NCI-H2029 treated with DMSO at 0.1 percent for 48 hours (cell line): ENCODE measurements at regions not wholly inside any gene's neighbourhood (a gene's known extent, or its start where the extent isn't known, plus 50 kb on each side); places are given as distances from the start of the nearest gene placed in this dataset.

Source experiments
- DNase-seq: peaks from one replicate; lab custom pipeline; 2025; lab: John Stamatoyannopoulos, UW

DNA sequence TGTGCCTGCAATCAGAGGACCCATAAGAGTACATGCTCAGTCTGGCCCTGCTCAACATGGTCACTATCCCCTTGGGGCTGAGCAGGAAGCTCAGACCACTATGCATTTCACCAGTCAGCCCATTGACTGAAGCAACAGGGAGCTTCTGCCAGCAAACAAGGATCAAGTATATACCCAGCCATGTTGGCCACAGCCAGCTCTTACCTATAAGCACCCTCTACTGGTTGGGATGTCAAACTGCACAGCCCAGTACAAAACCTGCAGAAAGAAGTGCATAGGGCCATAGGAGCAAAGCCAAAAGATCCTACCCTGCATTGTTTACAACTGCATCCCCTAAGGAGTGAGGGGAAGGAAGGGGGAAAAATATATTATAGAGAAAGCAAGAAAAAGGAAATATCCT lies 214.4 kb upstream of the CPEB2 start:
- DNase-seq = no peak

DNA sequence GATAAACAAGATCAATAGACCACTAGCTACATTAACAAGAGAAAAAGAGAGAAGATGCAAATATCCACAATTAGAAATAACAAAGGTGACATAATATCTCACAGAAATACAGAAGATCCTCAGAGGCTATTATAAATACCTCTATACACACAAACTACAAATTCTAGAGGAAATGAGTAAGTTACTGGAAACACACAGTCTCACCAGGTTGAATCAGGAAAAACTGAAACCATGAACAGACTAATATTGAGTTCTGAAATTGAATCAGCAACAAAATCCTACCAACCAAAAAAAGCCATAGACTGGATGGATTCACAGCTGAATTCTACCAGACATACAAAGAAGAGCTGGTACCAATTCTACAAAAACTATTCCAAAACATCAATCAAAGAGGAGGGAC lies 211.8 kb upstream of the CPEB2 start:
- no peak for DNase-seq

DNA sequence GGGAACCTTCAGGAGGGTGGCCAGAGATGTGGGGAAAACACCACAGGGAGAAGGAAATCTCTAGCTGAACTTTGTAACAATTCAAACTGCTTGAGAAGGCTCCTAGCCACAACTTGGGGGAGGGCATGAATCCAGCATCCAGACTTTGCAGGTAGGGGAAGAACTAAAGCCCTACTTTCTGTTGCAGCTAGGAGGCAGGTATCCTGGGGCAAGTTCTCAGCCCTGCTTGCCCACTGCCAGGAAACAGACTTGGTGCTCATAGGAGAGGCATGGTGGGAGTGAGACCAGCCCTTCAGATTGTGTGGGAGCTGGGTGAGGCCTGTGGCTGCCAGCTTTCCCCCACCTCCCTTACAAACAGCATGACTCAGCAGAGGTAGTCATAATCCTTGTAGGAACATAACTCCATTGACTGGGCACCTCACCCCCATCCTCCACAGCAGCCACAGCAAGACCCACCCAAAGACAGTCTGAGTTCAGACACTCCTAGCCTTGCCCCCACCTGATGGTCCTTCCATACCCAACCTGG lies 209.5 kb upstream of the CPEB2 start:
- no peak for DNase-seq

DNA sequence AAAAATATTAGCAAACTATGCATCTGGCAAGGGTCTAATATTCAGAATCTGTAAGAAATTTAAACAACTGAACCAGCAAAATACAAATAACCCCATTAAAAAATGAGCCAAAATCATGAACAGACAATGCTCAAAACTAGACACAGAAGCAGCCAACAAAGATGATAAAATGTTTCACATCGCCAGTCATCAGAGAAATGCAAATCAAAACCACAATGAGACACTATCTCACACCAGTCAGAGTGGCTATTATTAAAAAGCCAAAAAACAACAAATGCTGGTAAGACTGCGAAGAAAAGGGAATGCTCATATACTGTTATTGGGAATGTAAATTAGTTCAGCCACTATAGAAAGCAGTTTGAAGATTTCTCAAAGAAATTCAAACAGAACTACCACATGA lies 201.3 kb upstream of the CPEB2 start:
- DNase-seq = no peak

DNA sequence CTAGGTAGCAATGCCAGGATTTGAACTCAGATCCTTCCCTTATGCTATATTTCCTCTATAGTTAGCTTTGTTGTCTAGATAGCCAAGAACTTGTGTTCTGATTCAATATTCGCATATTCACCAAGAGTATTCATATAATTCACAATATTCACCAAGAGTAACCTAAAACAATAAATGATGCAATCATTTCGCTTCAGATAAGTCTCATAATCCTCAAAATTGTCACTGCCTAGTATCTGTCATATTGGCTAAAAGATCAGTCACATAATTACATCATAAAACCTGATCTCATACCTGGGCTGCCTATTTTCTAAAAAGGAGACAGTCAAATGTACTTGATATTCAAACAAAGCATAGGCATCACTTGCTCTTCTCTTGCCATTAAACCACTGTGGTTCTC lies 199.7 kb upstream of the CPEB2 start:
- DNase-seq = no peak

DNA sequence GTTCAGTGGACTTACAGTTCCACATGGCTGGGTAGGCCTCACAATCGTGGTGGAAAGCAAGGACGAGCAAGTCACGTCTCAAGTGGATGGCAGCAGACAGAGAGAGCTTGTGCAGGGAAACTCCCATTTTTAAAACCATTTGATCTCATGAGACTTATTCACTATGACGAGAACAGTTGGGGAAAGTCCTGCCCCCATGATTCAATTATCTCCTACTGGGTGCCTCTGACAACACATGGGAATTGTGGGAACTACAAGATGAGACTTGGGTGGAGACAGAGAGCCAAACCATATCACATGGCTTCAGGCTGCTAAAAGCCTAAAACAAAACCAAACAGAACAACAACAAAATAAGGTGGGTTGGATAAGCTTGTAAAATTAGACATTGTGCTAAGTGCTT lies 194.4 kb upstream of the CPEB2 start:
- no peak for DNase-seq

DNA sequence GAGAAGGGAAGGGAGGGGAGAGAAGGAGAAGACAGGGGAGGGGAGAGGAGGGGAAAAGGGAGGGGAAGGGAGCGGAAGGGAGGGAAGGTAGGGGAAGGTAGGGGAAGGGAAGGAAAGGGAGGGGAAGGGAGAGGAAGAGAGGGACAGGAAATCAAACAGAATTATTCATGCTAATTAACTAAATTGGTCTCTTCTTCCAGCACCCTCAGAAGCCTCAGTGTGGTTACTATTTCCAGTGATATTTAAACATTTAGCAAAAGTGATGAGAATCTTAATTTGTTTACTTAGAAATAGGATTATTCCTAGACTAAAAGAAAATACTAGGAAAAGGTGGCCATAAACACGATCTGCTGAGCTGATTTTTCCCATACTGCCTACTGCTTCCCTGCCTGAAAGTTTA lies 193.1 kb upstream of the CPEB2 start:
- no peak for DNase-seq

DNA sequence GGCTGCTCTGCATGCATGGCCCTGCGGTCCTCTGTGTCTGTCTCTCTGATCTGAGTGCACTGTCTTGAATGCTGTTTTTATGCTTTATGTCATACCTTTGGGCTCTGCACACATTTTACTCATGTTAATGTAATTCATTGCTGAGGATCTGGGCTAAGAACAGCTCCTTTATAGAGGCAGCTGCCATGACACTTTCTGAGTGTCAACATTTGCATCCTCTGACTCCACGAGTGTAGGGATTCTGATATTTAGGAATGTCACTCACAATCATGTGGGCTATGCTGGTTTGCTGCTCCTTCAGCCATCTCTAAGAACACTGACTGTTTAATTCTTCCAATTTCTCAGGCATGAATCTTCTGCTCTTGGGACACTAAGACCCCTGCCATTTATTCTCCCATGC lies 192.2 kb upstream of the CPEB2 start:
- no peak for DNase-seq

DNA sequence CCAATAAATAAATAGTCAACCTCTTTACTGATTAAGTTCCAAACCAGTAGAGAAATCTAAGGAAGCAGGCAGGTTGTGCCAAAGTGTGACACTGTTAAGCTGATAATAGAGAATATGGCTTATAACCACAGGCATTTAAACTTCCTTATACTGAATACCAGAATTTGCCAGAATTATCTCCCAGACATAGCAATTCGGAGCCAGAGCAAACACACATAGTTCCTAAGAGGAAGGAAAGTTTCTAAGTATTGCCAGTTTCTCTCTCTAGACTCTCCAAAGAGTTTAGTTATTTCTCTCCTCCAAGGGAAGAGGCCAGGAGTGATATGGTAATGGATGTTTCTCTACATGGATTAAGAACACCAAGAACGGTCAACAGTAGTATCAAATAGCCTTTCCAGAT lies 191.7 kb upstream of the CPEB2 start:
- no peak for DNase-seq

DNA sequence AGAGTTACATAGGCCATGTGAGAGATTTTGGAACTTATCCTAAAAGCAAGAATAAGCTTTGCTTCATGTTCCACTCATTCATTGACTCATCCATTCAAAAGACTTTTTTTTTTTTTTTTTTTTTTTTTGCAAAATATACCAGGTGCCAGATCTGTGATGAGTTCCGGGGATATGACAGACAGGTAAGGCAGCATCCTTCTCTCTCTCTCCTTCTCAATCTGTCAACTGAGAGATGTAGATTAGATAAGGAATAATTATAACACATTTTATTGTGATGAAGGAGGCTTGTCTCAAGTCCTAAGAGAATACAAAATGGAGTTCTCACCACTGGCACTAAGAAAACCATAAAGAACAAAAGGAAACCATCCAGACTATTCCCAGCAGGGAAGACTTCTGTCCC lies 190.2 kb upstream of the CPEB2 start:
- DNase-seq = no peak

DNA sequence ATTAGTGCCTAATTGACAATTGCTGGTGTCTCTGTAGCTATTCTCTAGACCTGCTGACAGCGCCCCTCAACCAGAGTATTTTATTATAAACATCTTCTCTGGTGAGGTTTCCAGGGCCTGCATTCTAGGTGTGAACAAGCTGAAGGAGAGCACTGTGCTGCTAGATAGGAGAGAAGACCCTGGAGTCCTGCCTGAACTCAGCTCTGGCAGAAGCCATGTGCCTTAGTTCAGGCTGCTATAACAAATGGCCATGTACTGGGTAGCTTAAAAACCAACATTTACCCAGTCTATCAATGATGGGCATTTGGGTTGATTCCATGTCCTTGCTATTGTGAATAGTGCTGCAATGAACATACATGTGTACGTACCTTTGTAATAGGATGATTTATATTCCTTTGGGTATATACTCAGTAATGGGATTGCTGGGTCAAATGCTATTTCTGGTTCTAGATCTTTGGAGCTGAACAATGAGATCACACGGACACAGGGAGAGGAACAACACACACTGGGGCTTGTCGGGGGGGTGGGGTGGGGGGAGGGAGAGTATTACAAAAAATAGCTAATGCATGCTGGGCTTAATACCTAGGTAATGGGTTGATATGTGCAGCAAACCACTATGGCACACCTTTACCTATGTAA lies 185.5 kb upstream of the CPEB2 start:
- DNase-seq = peak; percentile 53

DNA sequence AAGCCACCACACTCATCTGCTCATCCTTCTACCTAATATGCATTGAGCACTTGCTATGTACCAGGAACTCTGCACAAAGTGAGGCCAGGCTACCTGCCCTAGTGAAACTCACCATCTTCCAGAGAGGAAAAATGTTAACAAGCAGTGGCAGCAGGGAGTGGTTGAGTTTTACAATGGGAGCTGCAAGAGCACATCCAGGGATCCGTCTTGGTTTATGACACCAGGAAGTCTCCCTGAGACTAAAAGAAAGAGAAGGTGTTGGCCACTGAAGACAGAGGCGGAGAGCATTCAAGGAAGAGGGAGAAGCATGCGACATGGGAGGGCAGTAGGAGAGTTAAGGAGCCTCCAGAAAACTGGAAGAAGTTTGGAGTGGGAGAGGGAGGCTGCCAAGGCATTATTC lies 178.1 kb upstream of the CPEB2 start:
- no peak for DNase-seq

DNA sequence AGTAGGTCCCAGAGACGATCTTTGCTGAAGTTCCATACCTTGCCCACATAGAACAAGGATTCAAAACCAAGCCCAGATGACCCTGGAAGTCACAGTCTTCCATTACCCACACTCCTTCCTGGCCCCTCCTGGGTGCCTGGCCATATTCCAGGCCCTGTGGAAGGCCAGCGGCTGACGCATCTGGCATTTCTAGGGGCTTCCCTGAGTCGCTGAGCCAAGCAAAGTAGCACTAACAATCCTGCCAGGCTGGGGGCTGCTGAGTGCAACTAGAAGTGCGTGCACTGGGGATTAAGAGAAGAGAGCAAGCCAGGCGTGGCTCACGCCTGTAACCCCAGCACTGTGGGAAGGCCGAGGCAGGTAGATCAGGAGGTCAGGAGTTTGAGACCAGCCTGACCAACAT lies 175.2 kb upstream of the CPEB2 start:
- DNase-seq = no peak

DNA sequence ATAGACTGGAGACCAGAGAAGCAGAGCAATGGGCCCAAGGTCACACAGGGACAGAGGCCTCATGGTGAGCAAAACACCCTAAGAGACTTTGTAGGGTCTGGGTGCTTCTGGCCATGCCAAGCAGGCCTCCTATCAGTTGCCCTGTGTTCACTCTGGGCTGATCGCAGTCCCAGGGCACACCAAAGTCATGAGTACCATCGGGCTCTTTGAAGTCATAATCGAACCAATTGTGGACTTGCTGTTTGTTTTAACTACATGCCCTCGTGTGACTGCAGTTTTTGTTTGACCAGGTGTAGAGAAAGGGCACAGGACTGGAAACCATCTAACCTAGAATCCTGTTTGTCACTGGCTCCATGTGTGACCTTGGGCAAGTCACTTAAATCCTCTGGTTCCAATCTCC lies 172.5 kb upstream of the CPEB2 start:
- no peak for DNase-seq

DNA sequence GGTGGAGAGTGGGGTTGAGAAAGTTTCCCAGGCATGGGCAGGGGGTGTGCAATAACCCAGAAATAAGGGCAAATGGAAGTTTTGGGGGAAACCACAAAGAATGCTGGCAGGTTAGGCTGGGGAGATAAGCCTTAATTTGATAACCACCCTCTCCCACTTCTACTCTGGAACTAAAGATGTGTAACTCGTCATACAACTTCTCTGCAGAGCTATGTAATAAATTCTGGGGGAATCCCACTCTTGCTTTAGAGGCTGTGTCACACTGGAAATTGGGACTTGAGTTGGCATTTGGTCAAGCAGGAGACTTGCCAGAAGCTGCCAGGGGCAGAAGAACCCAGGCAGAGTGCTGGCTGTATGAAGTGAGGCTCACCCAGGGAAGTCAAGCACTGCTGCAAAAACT lies 170.9 kb upstream of the CPEB2 start:
- no peak for DNase-seq

DNA sequence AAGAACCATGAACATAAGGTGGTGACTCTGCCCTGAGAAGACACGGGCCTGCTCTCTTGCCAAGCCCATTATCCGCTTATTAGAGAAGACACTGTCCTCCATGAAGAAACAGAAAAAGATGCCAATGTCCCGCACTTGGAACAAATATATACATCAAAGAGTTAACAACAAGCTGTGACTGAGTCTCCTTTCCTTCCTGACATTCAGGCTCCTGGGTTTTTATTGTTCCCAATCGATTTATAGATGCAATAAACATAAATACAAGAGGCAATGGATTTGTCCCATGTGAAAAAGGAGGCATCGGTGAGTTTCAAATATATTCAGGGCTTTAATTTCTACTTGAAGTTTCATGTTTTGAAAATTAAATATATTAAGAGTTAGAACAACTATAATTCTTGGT lies 169.2 kb upstream of the CPEB2 start:
- DNase-seq = no peak

DNA sequence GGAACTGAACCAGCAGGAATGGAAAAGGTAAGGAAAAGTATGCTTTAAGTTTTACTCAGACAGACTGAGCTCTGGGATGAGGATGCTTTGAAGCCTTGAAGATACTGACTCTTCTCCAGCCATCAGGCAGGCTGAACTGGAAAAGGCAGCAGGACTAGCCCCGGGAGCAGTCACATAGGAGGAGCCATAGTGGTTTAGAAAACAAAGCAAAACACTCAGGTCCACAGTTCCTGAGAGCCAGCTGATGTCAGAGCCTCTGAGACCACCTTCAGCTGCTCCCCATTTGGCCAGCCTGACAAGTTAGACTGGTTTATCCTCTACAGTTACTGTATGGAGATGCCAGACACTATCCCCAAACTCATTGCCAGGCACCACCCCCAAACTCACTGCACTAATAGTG lies 167.9 kb upstream of the CPEB2 start:
- DNase-seq = no peak

DNA sequence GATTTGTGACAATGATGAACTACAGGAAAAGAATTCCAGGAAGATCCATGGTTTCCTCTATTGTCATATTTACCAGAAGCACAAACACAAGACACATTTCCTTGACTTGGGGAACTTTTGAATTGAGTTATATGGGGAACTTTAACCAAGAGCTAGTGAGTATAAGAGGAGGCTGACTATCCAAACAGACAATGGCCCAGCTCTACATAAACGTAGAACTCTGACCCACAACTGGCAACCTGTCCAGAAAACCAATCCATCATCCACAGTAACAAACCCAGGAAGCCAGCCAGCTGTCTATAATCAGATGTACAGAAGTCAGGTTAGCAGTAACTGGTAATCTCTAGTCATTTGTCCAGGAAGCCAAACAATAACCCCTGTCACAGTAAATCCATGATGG lies 167.0 kb upstream of the CPEB2 start:
- no peak for DNase-seq

DNA sequence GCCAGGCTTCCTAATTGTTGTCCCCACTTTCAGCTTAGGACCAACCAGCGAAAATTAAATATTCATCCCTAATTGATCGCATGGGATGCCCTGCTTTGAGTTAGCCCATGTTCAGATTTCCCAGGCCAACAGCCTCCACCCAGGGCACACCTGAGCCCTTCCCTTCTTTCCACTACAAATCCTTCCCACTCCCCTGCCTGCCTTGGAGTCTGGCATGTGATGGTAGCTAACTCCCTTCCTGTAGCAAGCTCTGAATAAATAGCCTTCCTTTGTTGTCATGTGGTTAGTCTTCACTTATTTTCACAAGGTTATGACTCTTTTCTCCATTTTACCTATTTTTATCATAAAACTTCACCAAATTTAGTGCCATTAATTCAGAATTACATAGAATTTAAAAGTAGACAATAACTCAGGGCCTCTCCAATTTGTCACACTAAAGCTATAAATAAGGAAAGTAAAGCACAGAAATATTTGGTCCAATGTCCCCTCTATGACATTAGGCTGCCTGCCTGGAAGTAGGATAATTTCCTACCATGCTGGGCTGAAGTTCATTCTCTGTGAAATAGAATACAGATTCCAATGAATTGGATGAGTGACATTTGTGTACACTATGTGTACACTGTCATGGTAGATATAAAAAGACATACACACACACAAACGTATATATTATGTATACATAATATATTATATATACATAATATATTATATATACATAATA lies 166.4 kb upstream of the CPEB2 start:
- DNase-seq = no peak

DNA sequence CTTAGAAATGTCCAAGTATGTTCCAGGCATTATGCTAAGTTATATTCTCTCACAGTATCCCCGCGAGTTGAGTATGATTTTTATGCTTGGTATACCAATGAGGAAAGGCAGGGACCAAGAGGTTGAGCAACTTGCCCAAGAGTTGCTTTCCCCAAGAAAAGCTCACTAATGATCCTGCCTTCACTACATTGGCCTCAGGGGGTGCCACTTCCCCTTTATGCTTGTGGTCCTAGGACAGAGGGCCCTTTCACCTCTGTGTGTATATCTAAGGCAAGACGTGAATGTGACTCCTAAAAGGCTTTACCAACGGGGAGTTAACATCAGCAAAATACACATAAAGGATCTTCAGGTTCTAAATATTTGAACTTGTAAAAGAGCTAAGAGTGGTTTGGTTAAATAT lies 164.4 kb upstream of the CPEB2 start:
- no peak for DNase-seq

DNA sequence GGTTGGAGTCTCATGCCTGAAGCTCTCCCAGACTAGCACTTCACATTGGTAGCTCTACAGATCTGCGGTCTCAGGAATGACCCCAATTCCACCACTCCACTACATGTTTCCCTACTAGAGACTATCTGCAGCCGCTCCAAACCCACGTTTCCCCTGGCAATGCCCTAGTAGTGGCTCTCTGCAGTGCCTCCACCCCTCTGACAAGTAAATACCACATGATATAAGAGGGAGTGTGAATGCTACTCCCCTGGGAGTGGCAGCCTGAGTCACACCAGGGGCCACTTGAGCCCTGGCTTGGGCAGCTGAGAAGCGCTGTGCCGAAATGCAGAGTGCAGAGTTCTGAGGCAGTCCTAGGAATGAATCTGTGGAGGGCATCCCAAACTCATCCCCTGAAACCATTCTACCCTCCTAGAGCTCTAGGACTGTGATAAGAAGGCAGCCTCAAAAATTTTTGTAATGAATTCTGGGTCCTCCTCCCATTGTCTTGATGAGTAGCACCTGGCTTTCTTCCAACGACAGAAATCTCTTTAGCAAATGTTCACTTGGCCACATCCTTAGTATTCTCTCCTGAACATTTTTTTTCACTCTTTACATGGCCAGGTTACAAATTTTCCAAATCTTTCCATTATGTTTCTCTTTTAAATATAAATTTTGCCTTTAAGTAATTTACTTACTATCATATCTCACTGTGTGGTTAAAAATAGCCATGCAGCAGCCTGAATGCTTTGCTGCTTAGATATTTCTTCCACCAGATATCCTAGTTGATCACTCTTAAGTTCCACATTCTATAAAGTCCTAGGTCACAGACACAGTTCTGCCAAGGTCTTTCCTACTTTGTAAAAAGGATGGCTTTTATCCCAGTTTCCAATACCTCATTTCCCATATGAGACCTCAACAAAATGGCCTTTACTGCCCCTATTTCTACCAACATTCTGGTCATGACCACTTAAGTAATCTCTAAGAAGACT lies 160.2 kb upstream of the CPEB2 start:
- DNase-seq = peak; percentile 19

DNA sequence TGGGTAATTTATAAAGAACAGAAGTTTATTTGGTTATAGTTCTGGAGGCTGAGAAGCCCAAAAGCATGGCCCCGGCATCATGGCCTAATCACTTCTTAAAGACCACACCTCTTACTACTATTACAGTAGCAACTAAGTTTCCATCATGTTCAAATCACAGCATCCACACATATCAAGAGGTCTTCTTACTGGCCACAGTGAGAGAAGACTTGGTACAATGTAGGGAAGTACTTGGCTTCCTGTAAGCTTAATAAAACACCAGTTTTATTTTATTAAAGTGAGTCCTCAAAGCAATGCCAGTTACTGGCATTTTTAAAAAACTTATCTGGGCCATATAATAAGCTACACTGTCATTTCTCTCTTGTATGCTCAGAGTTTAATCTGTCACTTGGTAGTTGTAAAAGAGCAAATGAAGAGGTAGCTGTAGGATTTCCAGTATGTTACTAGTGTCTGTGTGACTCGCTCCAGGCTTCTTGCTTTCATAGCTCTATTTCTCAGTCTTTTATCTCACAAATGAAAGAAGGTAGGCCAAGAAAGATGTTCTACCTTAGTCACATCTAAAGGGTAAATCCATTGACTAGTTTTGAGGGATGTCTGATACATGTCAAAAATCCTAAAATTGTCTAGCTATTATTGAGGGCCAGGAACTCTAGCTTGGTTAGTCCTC lies 159.2 kb upstream of the CPEB2 start:
- no peak for DNase-seq
